ENCODE measurements at regions not wholly inside any gene's neighbourhood (a gene's known extent, or its start where the extent isn't known, plus 50 kb on each side); places are given as distances from the start of the nearest gene placed in this dataset.

DNA sequence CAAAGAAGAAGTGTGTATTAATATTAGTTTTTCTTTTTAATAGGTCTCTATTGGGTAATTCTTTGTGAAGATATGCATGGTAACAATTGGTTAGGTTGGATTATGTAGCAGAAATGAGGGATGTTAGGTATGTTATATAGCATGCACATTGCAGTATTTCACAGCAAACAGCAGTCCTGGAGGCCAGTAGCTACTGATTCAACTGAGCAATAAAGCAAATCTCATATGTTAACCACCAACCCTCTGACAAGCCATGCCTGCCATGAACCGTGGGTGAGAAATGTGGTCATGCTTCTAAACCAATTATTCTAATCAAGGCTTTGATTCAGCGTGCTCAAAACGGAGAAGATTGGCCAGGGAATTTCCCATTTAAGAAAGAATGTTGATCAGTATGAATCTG is 313.0 kb upstream of the CDH6 start:
- FAIRE-seq = no peak
- DNase-seq (ENCODE audit: low read depth) = no peak
- Histone ChIP-seq H3K36me3 (ENCODE audit: control insufficient read depth, insufficient read depth, low read length) (no peaks in the 10 kb centered on the region), H3K4me3 (ENCODE audit: low read depth, low read length) (no peak overlapping the region), H3K27me3 (ENCODE audit: control insufficient read depth, insufficient read depth, low read length) (no peaks in the 10 kb centered on the region)
- TF ChIP-seq, protein P1, sequence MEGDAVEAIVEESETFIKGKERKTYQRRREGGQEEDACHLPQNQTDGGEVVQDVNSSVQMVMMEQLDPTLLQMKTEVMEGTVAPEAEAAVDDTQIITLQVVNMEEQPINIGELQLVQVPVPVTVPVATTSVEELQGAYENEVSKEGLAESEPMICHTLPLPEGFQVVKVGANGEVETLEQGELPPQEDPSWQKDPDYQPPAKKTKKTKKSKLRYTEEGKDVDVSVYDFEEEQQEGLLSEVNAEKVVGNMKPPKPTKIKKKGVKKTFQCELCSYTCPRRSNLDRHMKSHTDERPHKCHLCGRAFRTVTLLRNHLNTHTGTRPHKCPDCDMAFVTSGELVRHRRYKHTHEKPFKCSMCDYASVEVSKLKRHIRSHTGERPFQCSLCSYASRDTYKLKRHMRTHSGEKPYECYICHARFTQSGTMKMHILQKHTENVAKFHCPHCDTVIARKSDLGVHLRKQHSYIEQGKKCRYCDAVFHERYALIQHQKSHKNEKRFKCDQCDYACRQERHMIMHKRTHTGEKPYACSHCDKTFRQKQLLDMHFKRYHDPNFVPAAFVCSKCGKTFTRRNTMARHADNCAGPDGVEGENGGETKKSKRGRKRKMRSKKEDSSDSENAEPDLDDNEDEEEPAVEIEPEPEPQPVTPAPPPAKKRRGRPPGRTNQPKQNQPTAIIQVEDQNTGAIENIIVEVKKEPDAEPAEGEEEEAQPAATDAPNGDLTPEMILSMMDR (IDR thresholded peaks at IDR 0.05; ENCODE audit: insufficient read depth, low read length, severe bottlenecking) = no peak

DNA sequence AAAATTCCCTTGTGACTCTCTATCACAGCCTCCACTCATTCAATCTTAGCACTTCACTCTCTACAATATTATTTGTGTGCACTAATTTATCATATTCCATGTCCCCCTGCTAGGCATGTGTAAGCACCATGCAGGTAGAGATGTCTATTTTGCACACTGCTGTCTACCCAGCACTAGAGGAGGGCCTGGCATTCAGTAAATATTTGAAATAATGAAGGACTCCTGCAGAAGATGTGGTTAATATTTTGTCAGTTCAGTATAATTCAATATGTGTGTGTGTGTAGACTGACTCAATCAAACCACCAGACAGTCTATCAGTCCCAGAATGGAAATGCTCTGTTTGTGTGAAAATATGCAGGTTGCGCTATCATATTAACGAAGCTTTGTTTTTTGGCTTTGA is 313.6 kb upstream of the CDH6 start:
- Histone ChIP-seq H3K36me3 (ENCODE audit: control insufficient read depth, insufficient read depth, low read length) (no peaks in the 10 kb centered on the region), H3K4me3 (ENCODE audit: low read depth, low read length) (no peak overlapping the region), H3K27me3 (ENCODE audit: control insufficient read depth, insufficient read depth, low read length) (no peaks in the 10 kb centered on the region)
- FAIRE-seq = no peak
- DNase-seq (ENCODE audit: low read depth) = no peak
- TF ChIP-seq, protein P1 (IDR thresholded peaks at IDR 0.05; ENCODE audit: insufficient read depth, low read length, severe bottlenecking) = no peak

DNA sequence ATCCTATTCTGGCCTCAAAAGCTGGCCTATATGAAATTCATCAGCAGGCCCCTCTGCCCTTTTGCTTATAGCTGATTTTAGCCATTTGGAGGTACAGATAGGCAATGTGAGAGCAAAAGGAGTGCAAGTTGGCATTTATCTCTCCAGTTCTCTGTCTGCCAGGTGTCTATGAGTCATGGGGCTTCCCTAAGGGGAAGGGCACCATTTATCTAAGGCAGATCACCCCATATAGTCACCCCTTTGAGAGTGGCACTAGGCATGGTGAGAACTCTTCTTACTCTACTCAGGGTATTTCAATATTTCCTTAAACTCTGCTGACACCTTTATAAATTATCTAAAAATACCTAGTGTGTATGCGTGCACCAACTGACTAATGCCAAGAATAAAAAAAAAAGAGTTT is 314.7 kb upstream of the CDH6 start:
- H3K27me3 ChIP-seq (ENCODE audit: control insufficient read depth, insufficient read depth, low read length) = no peaks in the 10 kb centered on the region
- FAIRE-seq (no peak), DNase-seq (ENCODE audit: low read depth) (peak; percentile 52)
- TF ChIP-seq, protein P1 (IDR thresholded peaks at IDR 0.05; ENCODE audit: insufficient read depth, low read length, severe bottlenecking) = no peak
- H3K4me3 ChIP-seq (ENCODE audit: low read depth, low read length) = no peak overlapping the region
- no peaks in the 10 kb centered on the region for H3K36me3 ChIP-seq (ENCODE audit: control insufficient read depth, insufficient read depth, low read length)

DNA sequence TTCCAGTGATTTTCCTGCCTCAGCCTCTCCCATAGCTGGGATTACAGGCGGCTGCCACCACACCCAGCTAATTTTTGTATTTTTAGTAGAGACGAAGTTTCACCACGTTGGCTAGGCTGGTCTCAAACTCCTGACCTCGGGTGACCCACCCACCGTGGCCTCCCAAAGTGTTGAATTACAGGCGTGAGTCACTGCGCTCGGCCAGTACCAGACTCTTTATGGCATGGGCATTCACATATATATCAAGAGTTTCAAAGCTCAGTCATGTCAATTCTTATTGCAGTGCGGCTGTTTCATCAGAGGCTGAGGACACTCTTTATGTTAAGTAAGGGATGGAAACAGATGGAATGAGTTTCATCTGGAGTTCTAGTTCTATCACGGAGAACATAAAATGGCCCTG is 315.2 kb upstream of the CDH6 start:
- DNase-seq (ENCODE audit: low read depth) = no peak
- no peaks in the 10 kb centered on the region for H3K36me3 ChIP-seq (ENCODE audit: control insufficient read depth, insufficient read depth, low read length)
- TF ChIP-seq, protein P1 (IDR thresholded peaks at IDR 0.05; ENCODE audit: insufficient read depth, low read length, severe bottlenecking) = no peak
- no peak overlapping the region for H3K4me3 ChIP-seq (ENCODE audit: low read depth, low read length)
- no peaks in the 10 kb centered on the region for H3K27me3 ChIP-seq (ENCODE audit: control insufficient read depth, insufficient read depth, low read length)
- FAIRE-seq = no peak

DNA sequence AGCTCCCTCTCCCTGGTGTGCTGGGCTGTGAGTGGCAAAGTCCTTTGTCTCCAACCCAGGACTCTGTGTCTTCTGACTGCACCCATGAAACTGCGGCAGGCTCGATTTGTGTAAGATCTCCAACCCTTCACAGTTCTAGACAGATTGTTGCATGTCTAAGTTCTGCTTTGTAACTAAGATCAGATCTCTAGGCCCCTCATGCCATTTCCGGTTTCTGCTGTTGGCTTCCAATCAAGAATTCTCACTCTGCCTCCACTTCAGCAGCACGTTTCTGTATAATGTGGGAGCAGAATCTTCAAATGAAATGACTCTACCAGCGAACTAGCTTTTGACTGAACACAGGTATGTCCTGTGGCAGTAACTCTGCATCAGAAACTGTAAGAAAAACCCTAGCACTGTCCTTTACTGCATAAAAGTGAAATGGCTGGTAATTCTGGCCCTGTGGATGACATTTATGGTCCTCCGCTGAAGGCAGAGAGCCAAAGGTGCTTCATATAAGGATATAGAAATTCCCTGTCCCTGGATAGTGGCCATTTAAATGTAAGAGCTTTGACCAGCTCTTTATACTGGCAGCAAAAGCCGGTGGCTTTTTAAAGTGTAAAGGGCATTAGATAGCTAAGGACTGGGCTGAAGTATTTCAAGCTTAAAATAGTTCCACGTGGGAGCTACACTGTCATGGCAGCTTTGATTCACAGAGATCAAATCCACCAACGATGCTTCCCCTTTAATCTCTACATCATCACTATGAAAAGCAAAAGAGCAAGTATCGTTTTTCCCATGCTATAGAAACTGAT is 319.0 kb upstream of the CDH6 start:
- DNase-seq (ENCODE audit: low read depth) = no peak
- Histone ChIP-seq H3K36me3 (ENCODE audit: control insufficient read depth, insufficient read depth, low read length) (no peaks in the 10 kb centered on the region), H3K27me3 (ENCODE audit: control insufficient read depth, insufficient read depth, low read length) (no peaks in the 10 kb centered on the region), H3K4me3 (ENCODE audit: low read depth, low read length) (no peak overlapping the region)
- TF ChIP-seq, protein P1 (IDR thresholded peaks at IDR 0.05; ENCODE audit: insufficient read depth, low read length, severe bottlenecking) = no peak
- peak; percentile 62 for FAIRE-seq

DNA sequence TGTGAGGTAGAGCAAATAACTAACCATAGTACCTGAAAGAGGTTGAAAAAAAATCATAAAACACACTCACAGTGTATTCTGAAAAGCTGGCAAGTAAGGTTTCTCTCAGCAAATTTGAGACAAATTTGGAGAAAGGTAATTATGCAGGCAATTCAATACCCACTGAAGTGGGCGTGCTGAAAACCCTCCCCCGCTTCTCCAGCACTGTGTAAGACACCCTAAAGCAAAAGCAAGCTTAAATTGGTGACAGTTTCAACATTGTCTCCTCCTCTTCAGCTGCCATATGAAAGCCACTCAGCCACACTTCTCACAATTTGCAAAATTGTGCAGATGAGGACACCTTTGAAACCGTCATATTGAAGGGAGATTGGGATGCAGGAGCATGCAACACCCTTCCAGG is 322.3 kb upstream of the CDH6 start:
- Histone ChIP-seq H3K4me3 (ENCODE audit: low read depth, low read length) (no peak overlapping the region), H3K27me3 (ENCODE audit: control insufficient read depth, insufficient read depth, low read length) (no peaks in the 10 kb centered on the region), H3K36me3 (ENCODE audit: control insufficient read depth, insufficient read depth, low read length) (no peaks in the 10 kb centered on the region)
- DNase-seq (ENCODE audit: low read depth) (no peak), FAIRE-seq (no peak)
- TF ChIP-seq, protein P1 (IDR thresholded peaks at IDR 0.05; ENCODE audit: insufficient read depth, low read length, severe bottlenecking) = no peak
